LNCaP clone FGC (cell line): ENCODE measurements at regions not wholly inside any gene's neighbourhood (a gene's known extent, or its start where the extent isn't known, plus 50 kb on each side); places are given as distances from the start of the nearest gene placed in this dataset.

ENCODE experiments used
- DNase-seq: peaks from one replicate; pipeline ENCODE4 v3.0.0-alpha.2; 2011; ENCODE audit warnings: low read depth
- H3K4me3 ChIP-seq: 2 replicates; pipeline ENCODE4 v1.5.1; 2011; ENCODE audit warnings: mild to moderate bottlenecking, low read depth, low read length, control low read depth
- CTCF ChIP-seq: IDR thresholded peaks from 2 replicates; pipeline ENCODE4 v1.5.1; 2012; ENCODE audit warnings: mild to moderate bottlenecking; ENCODE audit not compliant: control insufficient read depth, insufficient read depth; ENCODE audit errors: extremely low read depth

GRCh38 chr4:129208481-129208880 is 112.5 kb downstream of the C4orf33 start:
- TF ChIP-seq CTCF: no peak
- no peak for DNase-seq
- H3K4me3 ChIP-seq: no peak overlapping the region

DNA sequence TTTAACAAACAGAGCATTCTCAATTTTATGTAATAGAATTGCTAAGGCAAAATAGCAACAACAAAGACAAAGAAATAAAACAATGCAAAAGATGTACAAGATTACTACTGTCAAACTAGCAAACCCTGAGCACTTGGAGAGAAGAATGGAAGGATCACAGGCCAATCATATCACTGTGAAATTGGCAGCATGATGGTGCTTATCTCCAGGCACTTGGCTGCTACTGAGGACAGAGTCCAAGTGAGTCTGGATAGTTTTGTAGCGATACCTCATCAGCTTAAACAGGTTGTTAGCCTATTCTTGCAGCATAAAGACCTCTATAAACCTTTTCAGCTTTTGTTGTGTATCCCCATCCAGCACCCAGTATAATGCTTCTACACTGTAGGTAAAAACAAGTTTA is 117.7 kb downstream of the C4orf33 start:
- no peak for DNase-seq
- TF ChIP-seq CTCF: no peak
- H3K4me3 ChIP-seq: no peak overlapping the region

- peak; percentile 87 for TF ChIP-seq CTCF
- DNase-seq: peak; percentile 8
Observed at GRCh38 chr4:129218360-129218759, 122.4 kb downstream of the C4orf33 start.

GRCh38 chr4:129218897-129219296 is 122.9 kb downstream of the C4orf33 start:
- no peak for TF ChIP-seq CTCF

More at GRCh38 chr4:129218360-129218759, 122.4 kb downstream of the C4orf33 start:
- H3K4me3 ChIP-seq: no peak overlapping the region

GRCh38 chr4:129220254-129220653 is 124.3 kb downstream of the C4orf33 start:
- TF ChIP-seq CTCF: no peak
- H3K4me3 ChIP-seq: no peak overlapping the region
- no peak for DNase-seq

More at GRCh38 chr4:129218897-129219296, 122.9 kb downstream of the C4orf33 start:
- no peak overlapping the region for H3K4me3 ChIP-seq
- no peak for DNase-seq

DNA sequence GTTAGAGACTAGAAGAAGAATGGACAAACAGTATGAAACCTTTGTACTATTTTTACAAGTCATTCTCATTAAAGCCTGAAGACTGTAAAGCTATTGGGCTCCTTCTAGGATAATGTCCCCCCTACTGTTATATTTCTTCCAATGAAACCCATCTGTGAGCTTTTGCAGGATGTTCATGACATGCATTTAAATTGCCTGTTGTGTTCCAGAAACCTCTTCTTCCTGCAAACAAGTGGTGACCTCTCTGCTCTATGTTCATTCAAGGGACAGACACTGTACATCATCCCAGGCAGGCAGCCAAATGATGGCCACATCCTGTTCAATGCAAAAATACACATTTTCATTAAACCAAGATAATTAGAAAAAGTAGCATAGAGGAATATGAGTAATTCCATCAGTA is 128.0 kb downstream of the C4orf33 start:
- TF ChIP-seq CTCF: no peak
- no peak for DNase-seq
- no peak overlapping the region for H3K4me3 ChIP-seq

DNA sequence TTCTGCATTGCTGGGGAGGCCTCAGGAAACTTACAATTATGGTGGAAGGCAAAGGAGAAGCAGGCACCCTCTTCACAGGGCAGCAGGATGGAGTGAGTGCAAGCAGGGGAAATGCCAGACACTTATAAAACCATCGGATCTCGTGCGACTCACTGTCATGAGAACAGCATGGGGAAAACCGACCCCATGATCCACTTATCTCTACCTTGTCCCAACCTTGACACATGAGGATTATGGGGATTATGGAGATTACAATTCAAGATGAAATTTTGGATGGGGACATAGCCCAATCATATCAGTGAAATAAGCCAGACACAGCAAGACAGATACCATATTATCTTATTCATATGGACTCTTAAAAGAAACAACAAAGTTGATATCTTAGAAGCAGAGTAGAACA is 134.9 kb downstream of the C4orf33 start:
- DNase-seq: no peak
- TF ChIP-seq CTCF: no peak
- no peak overlapping the region for H3K4me3 ChIP-seq
